HepG2 (cell line): ENCODE measurements at regions not wholly inside any gene's neighbourhood (a gene's known extent, or its start where the extent isn't known, plus 50 kb on each side); places are given as distances from the start of the nearest gene placed in this dataset.

Experiments
- CTCF ChIP-seq: sonication (generic); formaldehyde crosslinking; IDR thresholded peaks from 2 replicates; pipeline ENCODE4 v1.5.0; 2020; ENCODE audit warnings: mild to moderate bottlenecking, missing genetic modification reagents, moderate library complexity
- ETV6 ChIP-seq: sonication (generic); formaldehyde crosslinking; conservative IDR thresholded peaks from 2 replicates; pipeline ENCODE4 v1.4.0; 2020; ENCODE audit warnings: missing genetic modification reagents
- HDAC6 ChIP-seq: fragments of 200-600 bp; sonication (generic); IDR thresholded peaks from 2 replicates; pipeline ENCODE4 v1.7.0; 2017; ENCODE audit warnings: mild to moderate bottlenecking, antibody characterized with exemption, low read length, low read depth
- NCOR1 ChIP-seq: fragments of 200-600 bp; sonication (generic); IDR thresholded peaks from 2 replicates; pipeline ENCODE4 v1.7.0; 2017; ENCODE audit warnings: antibody characterized with exemption, low read length, borderline replicate concordance
- PAX8 ChIP-seq: sonication (generic); formaldehyde crosslinking; IDR thresholded peaks from 2 replicates; pipeline ENCODE4 v1.8.0; 2022; ENCODE audit warnings: mild to moderate bottlenecking, missing genetic modification reagents, borderline replicate concordance
- REST ChIP-seq, 2 experiments: IDR thresholded peaks; 2 replicates each; pipeline ENCODE4 v1.6.1; 2011 to 2012; ENCODE audit warnings: low read length in 2 of 2, borderline replicate concordance in 1 of 2, low read depth in 1 of 2, mild to moderate bottlenecking in 1 of 2, moderate library complexity in 1 of 2
- RXRB ChIP-seq: IDR thresholded peaks from 2 replicates; pipeline ENCODE4 v1.6.1; 2016; ENCODE audit warnings: borderline replicate concordance, missing genetic modification reagents, missing compliant biosample characterization
- ZNF136 ChIP-seq: sonication (generic); formaldehyde crosslinking; IDR thresholded peaks from 2 replicates; pipeline ENCODE4 v1.8.1; 2022; ENCODE audit warnings: low read depth, mild to moderate bottlenecking, moderate library complexity, missing genetic modification reagents

- TF ChIP-seq NCOR1, result no peak
- no peak for TF ChIP-seq PAX8
- no peak for TF ChIP-seq ETV6 (CRISPR knock-in tag)
- TF ChIP-seq REST (IDR thresholded peaks at IDR 0.05; ENCODE audit: borderline replicate concordance in 1 of 2, low read depth in 1 of 2, low read length in 2 of 2), result no peak
- no peak for TF ChIP-seq HDAC6
- no peak for TF ChIP-seq RXRB (CRISPR knock-in tag)
- no peak for TF ChIP-seq CTCF (CRISPR knock-in tag)
- TF ChIP-seq ZNF136, result no peak
Observed at GRCh38 chr11:97854877-97855276, 1165.9 kb upstream of the CNTN5 start.
